ENCODE measurements at regions not wholly inside any gene's neighbourhood (a gene's known extent, or its start where the extent isn't known, plus 50 kb on each side); places are given as distances from the start of the nearest gene placed in this dataset.
"Not testable (repeated sequence)": the region's sequence is repeated elsewhere in the genome, so short reads cannot be mapped to it uniquely, and the experiment has no call there.

GRCh38 chr1:157460381-157460780, 91.9 kb downstream of the FCRL5 start:
- no peak for DNase-seq

GRCh38 chr1:157457279-157457678, 95.0 kb downstream of the FCRL5 start:
- DNase-seq = no peak

DNA sequence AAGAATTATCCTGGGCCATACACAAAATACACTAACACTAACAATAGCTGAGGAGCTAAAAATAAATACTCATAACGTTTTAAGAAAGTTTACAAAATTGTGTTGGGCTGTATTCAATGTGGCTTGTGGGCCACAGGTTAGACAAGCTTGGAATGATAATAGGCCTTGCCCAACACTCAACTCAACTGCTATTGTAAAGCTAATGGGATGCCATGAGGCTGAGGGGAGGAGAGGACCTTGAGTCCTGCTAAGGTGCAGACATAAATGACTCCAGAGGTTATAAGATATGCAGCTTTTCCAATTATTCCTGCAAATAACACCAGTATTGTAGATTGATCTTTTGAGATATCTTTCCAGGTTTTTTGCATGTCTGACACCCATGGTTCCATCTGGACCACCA, 97.0 kb downstream of the FCRL5 start:
- DNase-seq = no peak

- DNase-seq = no peak
These were observed 102.2 kb downstream of the FCRL5 start for GRCh38 chr1:157450106-157450505.

GRCh38 chr1:157448636-157449035, 103.7 kb downstream of the FCRL5 start:
- no peak for DNase-seq

- DNase-seq = not testable (repeated sequence)
These were observed 106.0 kb downstream of the FCRL5 start for GRCh38 chr1:157446356-157446755.

GRCh38 chr1:157445616-157446140, 106.6 kb downstream of the FCRL5 start:
- not testable (repeated sequence) for DNase-seq

- no peak for DNase-seq
These were observed 110.2 kb downstream of the FCRL5 start for GRCh38 chr1:157442065-157442464.

GRCh38 chr1:157439302-157439954, 112.9 kb downstream of the FCRL5 start:
- DNase-seq = no peak

- DNase-seq = no peak
These were observed 113.7 kb downstream of the FCRL5 start for GRCh38 chr1:157438613-157439012.

- peak; percentile 2 for DNase-seq
These were observed 114.2 kb downstream of the FCRL5 start for GRCh38 chr1:157438146-157438545.

- no peak for DNase-seq
These were observed 115.0 kb downstream of the FCRL5 start for GRCh38 chr1:157437296-157437695.

GRCh38 chr1:157431751-157432150, 120.6 kb downstream of the FCRL5 start:
- peak; percentile 52 for DNase-seq

GRCh38 chr1:157429601-157430240, 122.6 kb downstream of the FCRL5 start:
- DNase-seq = no peak

- DNase-seq = not testable (repeated sequence)
These were observed 128.6 kb downstream of the FCRL5 start for GRCh38 chr1:157423764-157424163.

DNA sequence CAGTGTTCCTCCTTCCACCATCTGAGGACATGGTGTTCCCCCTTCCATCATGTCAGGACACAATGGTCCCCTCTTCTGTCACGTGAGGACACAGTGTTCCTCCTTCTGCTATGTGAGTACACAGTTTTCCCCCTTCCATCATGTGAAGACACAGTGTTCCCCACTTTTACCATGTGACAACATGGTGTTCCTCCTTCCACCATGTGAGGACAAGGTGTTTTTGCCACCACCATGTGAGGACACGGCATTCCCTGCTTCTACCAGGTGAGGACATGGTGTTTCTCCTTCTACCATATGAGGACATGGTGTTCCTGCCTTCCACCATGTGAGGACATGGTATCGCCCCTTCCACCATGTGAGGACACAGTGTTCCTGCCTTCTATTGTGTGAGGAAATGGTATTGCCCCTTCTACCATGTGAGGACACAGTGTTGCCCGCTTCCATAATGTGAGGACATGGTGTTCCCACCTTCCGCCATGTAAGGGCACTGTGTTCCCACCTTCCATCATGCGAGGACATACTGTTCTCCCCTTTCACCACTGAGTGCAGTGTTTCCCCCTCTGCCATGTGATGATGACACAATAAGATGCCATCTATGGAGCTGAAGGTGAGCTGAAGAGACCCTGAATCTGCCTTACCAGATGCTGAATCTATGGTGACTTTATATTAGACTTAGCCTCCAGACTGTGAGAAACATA, 132.3 kb downstream of the FCRL5 start:
- DNase-seq = no peak

GRCh38 chr1:157418659-157419058, 133.7 kb downstream of the FCRL5 start:
- DNase-seq = no peak

DNA sequence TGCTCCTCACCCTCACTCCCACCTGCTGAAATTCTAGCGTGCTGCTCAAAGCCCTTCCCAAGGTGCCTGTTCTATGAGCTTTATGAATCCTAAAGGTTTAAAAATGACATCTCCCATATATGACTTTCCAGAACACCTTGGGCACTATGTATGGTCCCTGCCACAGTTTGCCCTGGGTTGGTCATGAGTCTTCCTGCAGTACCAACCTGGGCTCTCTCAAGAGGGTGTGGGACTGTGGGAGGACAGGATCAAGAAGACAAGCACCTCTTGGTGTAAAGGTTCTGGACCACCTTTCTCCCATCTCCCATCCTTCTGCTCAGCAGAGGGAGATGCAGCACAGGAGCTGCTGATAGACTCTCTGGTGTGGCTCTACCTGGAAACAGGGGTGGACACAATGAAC, 134.1 kb downstream of the FCRL5 start:
- DNase-seq = no peak

- DNase-seq = peak; percentile 71
These were observed 136.7 kb downstream of the FCRL5 start for GRCh38 chr1:157415661-157416060.

GRCh38 chr1:157412308-157412707, 140.0 kb downstream of the FCRL5 start:
- no peak for DNase-seq

- no peak for DNase-seq
These were observed 140.5 kb downstream of the FCRL5 start for GRCh38 chr1:157411769-157412168.

DNA sequence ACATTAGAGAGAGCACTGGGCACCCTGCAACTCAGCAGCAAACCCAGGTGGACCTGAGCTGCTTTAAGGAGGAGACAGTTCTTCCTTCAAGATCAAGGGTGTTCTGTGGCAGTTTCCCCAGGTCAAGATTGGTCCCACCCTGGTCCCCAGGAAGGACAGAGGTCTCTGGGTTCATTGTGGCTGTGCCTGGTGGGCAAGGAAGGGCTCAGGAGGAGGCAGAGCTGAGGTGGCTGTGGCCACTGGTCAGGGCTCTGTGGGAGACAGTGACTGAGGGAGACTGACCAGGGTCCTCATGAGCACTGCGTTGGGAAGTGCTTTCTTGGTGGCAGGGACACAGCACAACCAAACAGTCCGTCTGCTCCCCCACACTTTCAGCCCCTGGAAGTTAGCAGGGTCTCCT, 141.3 kb downstream of the FCRL5 start:
- no peak for DNase-seq

DNA sequence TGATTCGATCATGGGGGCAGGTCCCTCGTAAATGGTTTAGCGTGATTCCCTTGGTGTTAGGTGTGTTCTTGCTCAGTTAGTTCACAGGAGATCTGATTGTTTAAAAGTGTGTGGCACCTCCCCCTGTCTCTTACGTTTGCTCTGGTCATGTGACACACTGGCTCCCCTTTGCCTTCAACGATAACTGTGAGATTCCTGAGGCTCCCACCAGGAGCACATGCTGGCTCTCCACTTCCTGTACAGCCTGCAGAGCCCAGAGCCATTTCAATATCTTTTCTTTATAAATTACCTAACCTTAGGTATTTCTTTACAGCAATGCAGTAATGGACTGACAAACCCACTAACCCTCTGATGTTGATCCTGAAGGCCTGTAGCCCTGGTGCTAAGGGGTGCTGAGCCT, 141.9 kb downstream of the FCRL5 start:
- no peak for DNase-seq

DNA sequence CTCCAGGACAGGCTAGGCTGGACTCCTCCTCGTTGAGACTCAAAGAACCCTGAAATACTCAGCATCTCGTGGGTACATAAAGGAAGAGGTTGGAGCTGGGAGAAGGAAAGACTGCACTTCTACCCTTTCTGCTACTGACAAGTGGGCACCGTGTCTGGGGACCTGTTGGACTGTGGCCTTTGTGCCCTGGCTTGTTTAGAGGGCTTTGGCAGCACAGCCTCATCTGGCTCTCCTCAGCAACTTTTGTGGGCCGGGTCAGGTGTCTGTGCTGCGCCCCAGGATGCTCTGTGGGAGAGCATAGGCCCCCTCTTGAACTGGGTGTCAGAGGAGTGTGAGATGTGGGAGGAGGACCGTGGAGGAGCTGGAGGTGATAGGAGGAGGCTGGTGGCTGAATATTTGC, 142.4 kb downstream of the FCRL5 start:
- no peak for DNase-seq
